ENCODE measurements at regions not wholly inside any gene's neighbourhood (a gene's known extent, or its start where the extent isn't known, plus 50 kb on each side); places are given as distances from the start of the nearest gene placed in this dataset.
A peak's percentile ranks its signal among the peaks of the same experiment; 100 is the strongest.
"Not testable (repeated sequence)": the region's sequence is repeated elsewhere in the genome, so short reads cannot be mapped to it uniquely, and the experiment has no call there.

DNA sequence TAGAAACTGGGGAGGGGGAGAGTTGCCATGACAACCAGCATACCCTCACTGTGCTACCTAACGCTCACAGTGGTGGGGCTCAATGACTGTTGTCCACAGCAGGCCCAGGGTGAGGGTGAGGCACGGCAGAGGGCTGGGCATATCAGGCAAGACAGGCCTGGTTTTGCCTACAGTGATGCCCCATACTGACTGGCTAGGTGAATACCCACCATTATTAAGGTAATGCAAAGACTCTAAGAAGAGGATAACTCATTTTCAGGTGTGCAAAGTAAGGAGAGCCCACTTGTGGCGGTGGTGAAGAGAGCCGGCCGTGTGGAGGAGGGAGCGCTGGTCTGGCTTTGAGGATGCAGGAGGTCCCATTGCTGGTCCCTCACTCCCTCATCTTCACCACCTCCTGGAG, 422.3 kb downstream of the FUT8 start:
- DNase-seq (ENCODE audit: low read depth, low spot score), result no peak

DNA sequence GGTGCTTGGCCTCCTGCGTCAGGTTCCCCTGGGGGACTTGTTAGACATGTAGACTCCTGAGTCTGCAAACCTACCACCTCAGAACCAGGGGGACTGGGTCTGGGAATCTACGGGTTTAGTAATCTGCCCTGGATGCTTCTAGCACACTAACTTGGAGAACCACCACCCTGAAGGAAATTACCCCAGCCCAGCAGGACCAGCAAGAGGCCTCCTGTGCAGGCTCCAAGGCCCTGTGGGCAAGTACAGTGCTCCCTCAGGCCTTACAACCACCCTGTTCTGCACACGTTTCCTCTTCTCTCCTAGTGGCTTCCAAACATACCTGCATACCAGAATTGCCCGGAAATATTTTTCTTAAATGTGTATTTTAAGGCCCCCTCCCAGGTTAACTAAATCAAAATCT, 423.0 kb downstream of the FUT8 start:
- no peak for DNase-seq (ENCODE audit: low read depth, low spot score)

DNA sequence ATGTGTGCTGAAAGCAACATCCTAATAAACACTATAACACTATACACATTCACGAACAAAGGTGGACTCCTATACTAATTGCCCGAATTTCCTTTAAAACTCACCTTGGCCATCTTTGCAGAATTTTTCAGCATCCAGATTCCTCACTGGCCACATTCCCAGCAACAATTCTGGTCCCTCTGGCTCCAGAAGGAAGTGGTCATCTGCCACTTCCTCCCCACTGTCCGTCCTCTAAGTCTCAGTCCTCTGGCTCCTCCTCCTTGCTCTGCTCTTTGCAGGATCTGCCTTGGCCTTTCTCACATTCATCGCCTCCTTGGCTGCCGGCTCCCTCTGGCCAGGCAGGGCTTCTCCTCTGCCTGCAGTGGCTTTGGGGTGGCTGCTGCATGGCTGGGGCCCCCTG, 426.0 kb downstream of the FUT8 start:
- DNase-seq (ENCODE audit: low read depth, low spot score), result no peak

- no peak for DNase-seq (ENCODE audit: low read depth, low spot score)
Observed at GRCh38 chr14:65840118-65840751, 427.7 kb downstream of the FUT8 start.

GRCh38 chr14:65840786-65841185, 428.3 kb downstream of the FUT8 start:
- DNase-seq (ENCODE audit: low read depth, low spot score), result no peak

DNA sequence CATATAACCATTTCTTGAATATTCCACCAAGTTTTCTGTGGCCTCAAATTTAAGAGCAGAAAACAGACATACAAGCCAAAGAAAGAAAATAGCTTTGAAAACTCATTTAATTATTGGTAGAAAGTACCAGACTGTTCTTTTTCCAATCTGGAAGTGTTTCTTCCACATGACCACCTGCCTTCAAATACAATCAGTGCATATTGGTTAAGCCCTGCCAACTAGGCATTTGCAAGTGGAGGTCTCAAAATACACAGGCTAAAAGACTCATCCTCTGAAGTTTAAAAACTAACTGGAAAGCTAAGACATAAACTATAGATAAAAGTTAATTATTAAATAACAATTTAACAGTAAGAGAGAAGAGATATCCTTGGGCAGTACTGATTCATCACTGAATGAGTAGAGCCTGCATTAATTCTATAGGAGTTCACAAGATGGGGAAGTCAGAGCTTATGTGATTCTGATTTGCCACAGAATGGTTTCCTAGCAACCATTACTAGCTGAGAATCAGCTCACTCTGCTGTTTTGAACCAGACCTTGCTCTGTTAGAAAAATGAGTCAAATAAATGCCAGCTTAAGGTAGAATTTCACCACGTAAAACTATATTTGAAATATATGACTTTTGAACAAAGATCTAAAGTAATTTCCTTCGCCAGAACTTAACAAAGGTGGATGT, 433.8 kb downstream of the FUT8 start:
- DNase-seq (ENCODE audit: low read depth, low spot score), result no peak

GRCh38 chr14:65847075-65847847, 434.7 kb downstream of the FUT8 start:
- DNase-seq (ENCODE audit: low read depth, low spot score), result peak; percentile 19

DNA sequence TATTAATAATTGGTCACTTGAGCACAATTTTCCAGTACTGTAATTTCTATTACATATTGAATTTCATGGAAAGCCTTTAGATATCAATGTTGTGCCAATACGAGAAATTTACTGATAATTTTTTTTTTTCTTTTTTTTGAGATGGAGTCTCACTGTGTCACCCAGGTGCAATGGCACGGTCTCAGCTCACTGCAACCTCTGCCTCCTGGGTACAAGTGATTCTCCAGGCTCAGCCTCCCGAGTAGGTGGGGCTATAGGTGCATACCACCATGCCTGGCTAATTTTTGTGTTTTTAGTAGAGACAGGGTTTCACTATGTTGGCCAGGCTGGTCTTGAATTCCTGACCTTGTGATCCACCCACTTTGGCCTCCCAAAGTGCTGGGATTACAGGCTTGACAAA, 435.4 kb downstream of the FUT8 start:
- DNase-seq (ENCODE audit: low read depth, low spot score), result not testable (repeated sequence)

GRCh38 chr14:65849091-65849490, 436.6 kb downstream of the FUT8 start:
- DNase-seq (ENCODE audit: low read depth, low spot score), result no peak

DNA sequence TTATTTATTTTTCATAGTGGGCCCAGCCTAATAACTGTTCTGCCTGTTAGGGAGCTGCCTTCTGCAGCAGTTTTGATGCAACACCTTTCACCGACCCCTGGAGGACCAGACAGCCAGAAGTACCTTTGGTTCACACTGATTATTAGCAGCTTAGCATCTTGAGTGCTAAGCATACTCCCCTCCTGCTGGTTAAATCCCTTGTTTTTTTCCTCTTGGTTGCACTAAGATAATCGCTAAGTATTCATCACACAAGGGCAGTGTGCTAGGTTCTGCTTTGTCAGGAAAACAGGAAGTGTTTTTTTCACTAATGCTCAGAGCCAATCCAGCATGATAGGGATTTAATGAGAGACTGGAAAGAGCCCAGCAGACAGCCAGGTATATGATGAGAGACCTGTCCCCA, 437.0 kb downstream of the FUT8 start:
- DNase-seq (ENCODE audit: low read depth, low spot score), result no peak

DNA sequence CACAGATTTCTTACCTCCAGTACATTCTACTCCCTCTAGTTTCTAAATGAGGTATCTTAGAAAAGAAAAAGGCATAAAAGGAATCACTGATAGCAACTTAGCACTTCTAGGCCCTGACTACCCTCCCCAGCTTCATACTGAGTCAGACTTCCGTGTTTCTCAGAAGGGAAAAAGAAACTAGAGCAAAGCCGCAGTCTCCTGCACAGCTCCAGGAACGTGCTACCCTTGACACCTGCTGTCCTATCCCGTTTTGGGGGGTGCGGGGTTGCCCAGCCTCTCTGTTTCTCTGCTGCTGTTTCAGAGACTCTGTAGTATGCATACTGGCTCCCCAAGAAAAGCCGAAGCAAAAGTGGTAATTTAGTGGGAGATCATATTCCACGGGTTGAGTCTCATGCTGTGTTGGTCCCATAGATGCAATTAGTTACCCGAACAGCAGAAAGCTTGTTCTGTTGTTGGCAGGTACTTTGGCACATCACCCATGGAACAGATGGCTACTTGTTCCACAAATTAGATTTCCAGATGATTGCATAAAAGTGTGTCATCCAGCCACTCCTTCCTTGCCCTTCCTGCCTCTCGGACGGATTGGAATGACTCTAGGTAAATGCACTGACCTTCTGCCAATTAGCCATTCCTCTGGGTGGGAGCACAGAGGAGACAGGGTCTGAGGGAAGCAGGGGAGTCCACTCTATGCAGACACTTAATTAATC, 438.1 kb downstream of the FUT8 start:
- peak; percentile 23 for DNase-seq (ENCODE audit: low read depth, low spot score)

GRCh38 chr14:65852689-65853088, 440.2 kb downstream of the FUT8 start:
- no peak for DNase-seq (ENCODE audit: low read depth, low spot score)

DNA sequence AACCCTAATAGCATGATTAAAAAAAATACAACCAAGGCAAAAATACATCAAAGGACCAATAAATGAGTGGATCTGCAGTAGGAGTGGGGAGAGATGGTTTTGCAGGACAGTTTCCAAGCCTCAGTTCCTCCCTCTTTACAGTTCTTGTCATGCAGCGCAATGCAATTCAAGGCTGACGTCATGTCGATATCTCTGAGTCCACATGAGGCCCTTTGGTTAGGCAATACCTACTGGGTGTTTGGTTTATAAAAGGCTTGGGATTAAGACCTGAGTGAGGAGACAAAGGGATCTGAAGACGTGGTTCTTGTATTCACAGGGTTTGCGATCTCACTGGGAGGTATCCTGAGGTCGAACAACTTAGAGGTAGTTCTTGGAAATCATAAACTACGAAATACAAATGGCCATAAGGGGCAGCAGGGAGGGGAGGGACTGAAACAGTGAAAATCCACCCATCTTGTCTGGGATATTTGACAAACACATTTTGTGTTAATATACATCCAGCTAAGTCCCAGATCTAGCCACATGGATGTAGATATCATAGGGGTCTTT, 441.0 kb downstream of the FUT8 start:
- DNase-seq (ENCODE audit: low read depth, low spot score), result no peak

- DNase-seq (ENCODE audit: low read depth, low spot score), result no peak
Observed at GRCh38 chr14:65854215-65854614, 441.7 kb downstream of the FUT8 start.

GRCh38 chr14:65860956-65861611, 448.6 kb downstream of the FUT8 start:
- no peak for DNase-seq (ENCODE audit: low read depth, low spot score)

GRCh38 chr14:65864549-65864948, 452.0 kb downstream of the FUT8 start:
- no peak for DNase-seq (ENCODE audit: low read depth, low spot score)

DNA sequence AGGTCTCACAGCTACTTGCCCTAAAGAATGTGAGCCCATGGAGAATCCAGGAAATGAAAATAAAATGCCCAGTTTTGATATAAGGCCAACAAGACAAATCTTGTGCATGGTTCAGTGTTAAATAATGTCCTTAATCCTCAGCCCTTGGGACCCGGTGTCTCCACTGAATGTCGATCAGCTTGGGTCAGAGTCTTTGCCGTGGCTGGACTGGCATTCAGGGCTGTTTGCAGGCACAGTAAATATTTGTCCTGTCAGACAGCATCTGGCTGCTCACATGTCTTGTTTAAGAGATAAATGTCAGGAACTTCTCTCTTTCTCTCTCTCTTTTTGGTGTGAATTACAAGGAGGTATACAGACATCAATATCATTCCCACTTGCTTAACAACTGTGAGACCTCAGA, 452.5 kb downstream of the FUT8 start:
- DNase-seq (ENCODE audit: low read depth, low spot score), result no peak

DNA sequence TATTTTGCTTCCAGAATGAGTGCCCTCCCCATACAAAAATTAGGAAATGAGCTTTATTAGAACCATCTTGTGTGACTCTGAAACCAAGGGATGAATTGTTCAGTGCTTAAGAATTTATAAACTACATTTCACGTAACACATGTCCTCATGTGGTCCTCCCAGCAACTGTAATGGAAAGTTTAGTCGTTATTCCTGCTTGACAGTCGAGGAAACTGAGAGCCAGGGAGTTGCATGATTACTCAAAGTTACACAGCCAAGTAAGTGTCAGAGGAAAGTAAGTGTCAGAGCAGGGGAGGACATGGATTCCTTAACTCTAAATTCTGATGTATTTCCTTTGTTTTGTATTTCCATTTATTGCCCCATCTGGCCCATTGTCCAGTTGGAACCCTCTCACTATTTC, 453.9 kb downstream of the FUT8 start:
- no peak for DNase-seq (ENCODE audit: low read depth, low spot score)

DNA sequence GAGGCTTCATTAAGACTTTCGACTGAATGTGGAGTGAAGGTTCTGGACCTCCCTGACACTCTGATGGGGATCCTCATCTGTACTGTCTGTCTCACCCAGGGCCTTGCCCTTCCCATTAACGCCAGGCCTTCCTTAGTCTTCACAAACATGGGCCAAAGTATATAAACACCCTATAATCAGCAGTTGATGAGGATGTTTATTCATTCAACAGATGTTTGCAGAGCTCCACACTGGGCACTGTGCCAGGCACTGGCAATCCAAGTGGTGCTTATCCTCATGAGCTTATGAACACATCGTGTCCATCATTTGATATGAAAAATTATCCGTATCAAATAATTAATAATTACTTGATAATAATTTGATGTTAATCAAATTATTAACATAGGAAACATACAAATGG, 454.4 kb downstream of the FUT8 start:
- no peak for DNase-seq (ENCODE audit: low read depth, low spot score)

DNA sequence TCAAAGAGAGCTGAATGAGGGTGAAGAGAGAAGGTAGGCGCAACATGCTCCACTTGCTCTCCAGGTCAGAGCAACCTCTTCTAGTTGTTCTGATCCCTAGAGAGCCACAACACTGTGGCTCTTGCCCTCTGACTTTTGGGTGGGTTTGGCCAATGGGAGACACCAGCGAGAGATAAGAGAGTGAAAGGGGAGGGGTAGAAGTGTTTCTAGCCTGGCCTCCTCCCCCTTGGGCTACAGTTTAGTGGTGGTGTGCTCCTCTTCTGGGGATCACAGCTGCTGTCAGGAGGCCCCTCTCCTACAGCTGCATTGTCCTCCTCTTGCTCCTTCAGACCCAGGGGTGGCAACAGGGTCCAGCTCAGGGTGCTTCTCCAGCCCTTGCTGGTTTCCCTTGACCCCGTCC, 454.8 kb downstream of the FUT8 start:
- no peak for DNase-seq (ENCODE audit: low read depth, low spot score)

GRCh38 chr14:65872536-65872935, 460.0 kb downstream of the FUT8 start:
- DNase-seq (ENCODE audit: low read depth, low spot score), result no peak

All from activated naive CD8-positive, alpha-beta T cell treated with anti-CD3 and anti-CD28 coated beads, Interleukin-2, amount 50 U/mL, for 16 hours (primary cell).